ENCODE measurements at regions not wholly inside any gene's neighbourhood (a gene's known extent, or its start where the extent isn't known, plus 50 kb on each side); places are given as distances from the start of the nearest gene placed in this dataset.

- TF ChIP-seq POLR2AphosphoS5 (IDR thresholded peaks at IDR 0.05), result no peak
- no peak for TF ChIP-seq CTCF (IDR thresholded peaks at IDR 0.05 in 8 of 11, conservative IDR thresholded peaks at IDR 0.05 in 3 of 11)
These were observed 132.8 kb upstream of the L3MBTL4 start for GRCh38 chr18:6547476-6547875.
